ENCODE measurements at regions not wholly inside any gene's neighbourhood (a gene's known extent, or its start where the extent isn't known, plus 50 kb on each side); places are given as distances from the start of the nearest gene placed in this dataset.

DNA sequence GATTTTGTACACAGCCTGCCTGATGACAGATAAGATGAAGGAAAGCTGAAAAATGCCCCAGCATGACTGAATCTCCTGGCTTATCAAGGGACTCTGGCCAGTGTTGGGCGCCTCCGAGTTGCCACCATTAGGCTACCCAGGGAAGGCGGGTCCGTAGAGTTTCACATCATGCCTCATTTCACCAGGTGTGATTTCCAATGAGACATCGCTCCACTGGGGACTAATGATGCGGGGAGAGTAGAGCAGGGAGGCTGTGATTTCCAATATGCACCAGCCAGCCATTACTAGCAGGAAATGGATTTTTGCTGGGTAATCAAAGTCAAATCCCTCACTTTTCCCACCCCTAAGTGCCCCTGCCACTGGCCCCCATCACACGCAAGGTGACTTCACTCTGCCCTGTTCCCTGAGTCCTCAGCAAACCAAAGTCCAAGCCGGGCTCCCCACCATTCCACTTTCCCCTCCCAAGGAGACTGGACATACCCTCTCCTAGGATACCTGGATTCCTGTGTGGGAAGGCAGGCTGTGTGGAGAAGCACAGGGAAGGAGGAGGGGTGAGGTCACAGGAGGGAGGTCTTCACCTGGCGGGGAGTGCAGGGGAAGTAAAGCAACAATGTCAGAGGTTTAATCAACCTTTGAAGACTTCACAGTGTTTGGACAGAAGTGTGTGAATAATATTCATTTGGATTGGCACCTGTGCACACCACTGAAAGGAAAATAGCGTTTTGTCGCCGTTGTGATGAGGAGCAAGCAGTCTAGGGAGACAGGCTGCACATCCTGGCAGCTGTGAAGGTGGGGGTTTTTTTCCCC lies 613.3 kb upstream of the CADM1 start:
- TF ChIP-seq, protein P1, sequence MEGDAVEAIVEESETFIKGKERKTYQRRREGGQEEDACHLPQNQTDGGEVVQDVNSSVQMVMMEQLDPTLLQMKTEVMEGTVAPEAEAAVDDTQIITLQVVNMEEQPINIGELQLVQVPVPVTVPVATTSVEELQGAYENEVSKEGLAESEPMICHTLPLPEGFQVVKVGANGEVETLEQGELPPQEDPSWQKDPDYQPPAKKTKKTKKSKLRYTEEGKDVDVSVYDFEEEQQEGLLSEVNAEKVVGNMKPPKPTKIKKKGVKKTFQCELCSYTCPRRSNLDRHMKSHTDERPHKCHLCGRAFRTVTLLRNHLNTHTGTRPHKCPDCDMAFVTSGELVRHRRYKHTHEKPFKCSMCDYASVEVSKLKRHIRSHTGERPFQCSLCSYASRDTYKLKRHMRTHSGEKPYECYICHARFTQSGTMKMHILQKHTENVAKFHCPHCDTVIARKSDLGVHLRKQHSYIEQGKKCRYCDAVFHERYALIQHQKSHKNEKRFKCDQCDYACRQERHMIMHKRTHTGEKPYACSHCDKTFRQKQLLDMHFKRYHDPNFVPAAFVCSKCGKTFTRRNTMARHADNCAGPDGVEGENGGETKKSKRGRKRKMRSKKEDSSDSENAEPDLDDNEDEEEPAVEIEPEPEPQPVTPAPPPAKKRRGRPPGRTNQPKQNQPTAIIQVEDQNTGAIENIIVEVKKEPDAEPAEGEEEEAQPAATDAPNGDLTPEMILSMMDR (IDR thresholded peaks at IDR 0.05), result no peak
- no peak overlapping the region for H3K27ac ChIP-seq
- DNase-seq, result no peak

DNA sequence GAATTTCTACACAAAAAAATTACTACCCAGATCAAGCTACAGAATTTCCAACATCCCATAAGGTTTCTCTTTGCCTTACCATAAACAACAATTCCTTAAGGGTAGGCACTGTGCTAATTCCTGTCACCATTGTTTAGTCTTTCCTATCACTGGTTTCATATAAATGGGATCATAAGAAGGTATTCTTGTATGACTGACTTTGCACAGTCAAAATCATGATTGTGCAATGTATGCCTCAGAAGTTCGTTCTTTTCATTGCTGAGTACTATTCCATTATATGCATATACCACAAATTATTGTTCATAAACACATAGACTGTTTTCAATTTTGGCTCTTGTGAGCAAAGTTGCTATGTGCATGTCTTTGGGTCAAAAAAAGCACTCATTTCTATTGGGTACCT lies 611.6 kb upstream of the CADM1 start:
- intact Hi-C loops (cut with DNase I; ENCODE audit: low total_unique reads), result no loop called here
- DNase-seq, result no peak
- TF ChIP-seq, protein P1 (IDR thresholded peaks at IDR 0.05), result no peak
- Histone ChIP-seq H3K4me3 (no peak overlapping the region), H3K27ac (no peak overlapping the region), H3K27me3 (no peaks in the 10 kb centered on the region), H3K4me1 (no peaks in the 10 kb centered on the region), H3K36me3 (no peaks in the 10 kb centered on the region), H3K9me3 (peaks cover 0 to 9% (median 0%) of the 10 kb centered on the region in 3 donors)

More for the DNA sequence above, 613.3 kb upstream of the CADM1 start:
- Histone ChIP-seq H3K36me3 (no peaks in the 10 kb centered on the region), H3K4me3 (no peak overlapping the region), H3K4me1 (no peaks in the 10 kb centered on the region), H3K27me3 (no peaks in the 10 kb centered on the region), H3K9me3 (peaks cover 0 to 9% (median 0%) of the 10 kb centered on the region in 3 donors)
- intact Hi-C loops (cut with DNase I; ENCODE audit: low total_unique reads), result no loop called here

DNA sequence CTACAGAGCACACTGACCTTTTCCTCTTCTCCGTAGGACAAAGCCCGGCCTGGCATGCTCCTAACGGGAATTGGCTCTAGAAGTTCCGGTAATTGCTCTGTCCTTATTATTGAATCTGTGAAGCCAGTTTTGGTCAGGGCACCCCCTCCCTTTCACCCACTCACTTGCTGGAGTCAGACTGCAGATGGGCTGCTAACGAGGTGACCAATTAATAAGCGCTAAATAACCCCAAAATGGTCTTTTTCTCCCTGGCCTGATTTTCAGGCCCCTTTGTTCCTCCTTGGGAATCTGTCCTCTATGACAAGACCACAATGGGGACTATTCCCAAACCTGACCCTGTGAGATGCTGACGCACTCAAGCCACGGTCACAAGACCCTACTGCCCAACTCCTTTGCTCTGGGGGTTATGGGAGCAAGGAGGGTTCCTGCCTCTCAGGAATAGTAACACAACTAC lies 610.0 kb upstream of the CADM1 start:
- DNase-seq, result no peak
- Histone ChIP-seq H3K27me3 (no peaks in the 10 kb centered on the region), H3K9me3 (peaks cover 0 to 9% (median 0%) of the 10 kb centered on the region in 3 donors), H3K27ac (no peak overlapping the region), H3K4me1 (no peaks in the 10 kb centered on the region), H3K36me3 (no peaks in the 10 kb centered on the region), H3K4me3 (no peak overlapping the region)
- TF ChIP-seq, protein P1 (IDR thresholded peaks at IDR 0.05), result no peak
- intact Hi-C loops (cut with DNase I; ENCODE audit: low total_unique reads), result no loop called here

DNA sequence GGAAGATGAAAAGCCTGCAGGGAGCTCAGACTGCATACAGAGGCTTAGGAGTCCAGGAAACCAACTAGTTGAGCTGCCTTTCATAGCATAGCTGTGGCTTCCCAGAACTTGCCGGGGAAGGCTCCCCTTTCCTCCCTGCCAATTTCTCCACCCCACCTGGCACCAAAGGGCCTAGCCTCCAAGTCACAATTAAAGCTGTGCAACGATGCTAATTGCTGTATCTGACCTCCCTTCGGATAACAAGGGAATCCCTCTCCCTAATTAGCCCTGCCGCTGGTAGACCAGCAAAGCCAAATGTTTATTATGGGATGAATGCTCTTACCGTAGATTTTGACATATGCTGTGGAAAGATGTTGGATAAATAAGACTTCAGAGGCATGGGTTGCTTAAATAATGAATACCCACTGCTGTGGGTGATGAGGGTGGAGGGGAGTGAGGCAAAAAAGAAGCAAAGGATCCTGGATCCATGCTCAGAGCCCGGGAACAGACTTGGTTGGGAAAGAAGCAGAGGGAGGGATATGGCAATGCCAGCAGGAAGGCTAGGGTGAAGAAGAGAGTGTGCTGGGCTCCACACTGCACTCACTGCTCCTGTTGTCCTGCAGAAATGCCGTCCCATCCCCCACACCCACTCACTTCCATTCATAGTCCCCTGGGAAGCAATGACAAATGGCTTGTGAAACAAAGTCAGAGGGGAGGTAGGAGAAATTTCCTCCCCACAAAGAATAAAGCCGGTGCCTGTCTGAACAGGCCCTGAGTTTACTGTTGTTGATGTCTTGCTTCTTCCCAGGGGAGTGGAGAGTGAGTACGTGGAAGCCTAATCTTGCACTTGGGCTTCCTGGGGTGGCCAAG lies 608.1 kb upstream of the CADM1 start:
- Histone ChIP-seq H3K4me1 (no peaks in the 10 kb centered on the region), H3K9me3 (peaks cover 0 to 9% (median 0%) of the 10 kb centered on the region in 3 donors), H3K27me3 (no peaks in the 10 kb centered on the region), H3K4me3 (no peak overlapping the region), H3K27ac (no peak overlapping the region), H3K36me3 (no peaks in the 10 kb centered on the region)
- intact Hi-C loops (cut with DNase I; ENCODE audit: low total_unique reads), result no loop called here
- TF ChIP-seq, protein P1 (IDR thresholded peaks at IDR 0.05), result no peak
- no peak for DNase-seq

DNA sequence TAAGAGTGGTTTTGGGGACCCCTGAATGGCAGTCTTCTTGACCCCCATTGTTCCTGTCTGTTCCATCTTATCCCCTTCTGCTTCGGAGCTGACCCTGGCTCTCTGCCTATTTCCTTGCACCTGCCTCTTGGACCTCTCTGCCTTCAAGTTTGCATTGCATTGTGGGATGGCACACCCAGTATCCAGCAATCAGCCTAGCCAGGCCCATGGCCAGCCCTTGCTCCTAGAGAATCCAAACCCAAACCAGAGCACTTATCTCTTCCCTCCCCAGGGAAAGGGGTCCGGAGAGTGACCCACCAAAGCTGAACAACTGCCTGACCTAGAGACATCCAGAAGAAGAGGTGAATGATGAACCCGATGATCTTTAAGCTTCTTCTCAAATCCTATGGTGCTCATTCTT lies 607.3 kb upstream of the CADM1 start:
- Histone ChIP-seq H3K27me3 (no peaks in the 10 kb centered on the region), H3K4me3 (no peak overlapping the region), H3K9me3 (peaks cover 0 to 9% (median 0%) of the 10 kb centered on the region in 3 donors), H3K36me3 (no peaks in the 10 kb centered on the region), H3K27ac (no peak overlapping the region), H3K4me1 (no peaks in the 10 kb centered on the region)
- DNase-seq, result no peak
- intact Hi-C loops (cut with DNase I; ENCODE audit: low total_unique reads), result no loop called here
- TF ChIP-seq, protein P1 (IDR thresholded peaks at IDR 0.05), result no peak
